ENCODE measurements at regions not wholly inside any gene's neighbourhood (a gene's known extent, or its start where the extent isn't known, plus 50 kb on each side); places are given as distances from the start of the nearest gene placed in this dataset.

GRCh38 chr5:125970631-125971307 lies 452.4 kb upstream of the GRAMD2B start:
- TF ChIP-seq, protein P1, sequence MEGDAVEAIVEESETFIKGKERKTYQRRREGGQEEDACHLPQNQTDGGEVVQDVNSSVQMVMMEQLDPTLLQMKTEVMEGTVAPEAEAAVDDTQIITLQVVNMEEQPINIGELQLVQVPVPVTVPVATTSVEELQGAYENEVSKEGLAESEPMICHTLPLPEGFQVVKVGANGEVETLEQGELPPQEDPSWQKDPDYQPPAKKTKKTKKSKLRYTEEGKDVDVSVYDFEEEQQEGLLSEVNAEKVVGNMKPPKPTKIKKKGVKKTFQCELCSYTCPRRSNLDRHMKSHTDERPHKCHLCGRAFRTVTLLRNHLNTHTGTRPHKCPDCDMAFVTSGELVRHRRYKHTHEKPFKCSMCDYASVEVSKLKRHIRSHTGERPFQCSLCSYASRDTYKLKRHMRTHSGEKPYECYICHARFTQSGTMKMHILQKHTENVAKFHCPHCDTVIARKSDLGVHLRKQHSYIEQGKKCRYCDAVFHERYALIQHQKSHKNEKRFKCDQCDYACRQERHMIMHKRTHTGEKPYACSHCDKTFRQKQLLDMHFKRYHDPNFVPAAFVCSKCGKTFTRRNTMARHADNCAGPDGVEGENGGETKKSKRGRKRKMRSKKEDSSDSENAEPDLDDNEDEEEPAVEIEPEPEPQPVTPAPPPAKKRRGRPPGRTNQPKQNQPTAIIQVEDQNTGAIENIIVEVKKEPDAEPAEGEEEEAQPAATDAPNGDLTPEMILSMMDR (IDR thresholded peaks at IDR 0.05; ENCODE audit: control insufficient read depth, extremely low read depth, insufficient read depth), result no peak
- no peak for DNase-seq (ENCODE audit: low read depth)
- H3K4me3 ChIP-seq (ENCODE audit: low read depth, low read length), result no peak overlapping the region

DNA sequence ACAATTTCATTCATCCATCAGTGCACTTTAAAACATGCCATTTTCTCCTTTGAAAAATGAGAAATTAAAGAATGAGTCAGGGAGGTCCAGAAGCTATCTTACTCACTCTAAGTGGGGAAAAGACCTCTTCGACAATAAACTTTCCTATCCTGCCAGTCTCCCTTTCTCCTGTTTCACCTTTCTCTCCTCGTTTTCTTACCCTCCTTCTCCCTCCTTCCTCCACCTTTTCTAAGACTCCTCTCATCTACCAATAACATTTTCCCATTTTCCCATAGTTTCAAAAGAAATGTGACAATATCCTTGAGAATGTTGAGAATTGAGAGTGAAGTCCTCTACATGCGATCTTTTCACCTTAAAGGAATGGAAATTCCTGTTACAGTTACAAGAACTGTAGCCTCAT lies 450.5 kb upstream of the GRAMD2B start:
- no peak overlapping the region for H3K4me3 ChIP-seq (ENCODE audit: low read depth, low read length)
- TF ChIP-seq, protein P1 (IDR thresholded peaks at IDR 0.05; ENCODE audit: control insufficient read depth, extremely low read depth, insufficient read depth), result no peak
- DNase-seq (ENCODE audit: low read depth), result no peak

GRCh38 chr5:125974679-125975078 lies 448.5 kb upstream of the GRAMD2B start:
- TF ChIP-seq, protein P1 (IDR thresholded peaks at IDR 0.05; ENCODE audit: control insufficient read depth, extremely low read depth, insufficient read depth), result no peak
- no peak for DNase-seq (ENCODE audit: low read depth)
- H3K4me3 ChIP-seq (ENCODE audit: low read depth, low read length), result no peak overlapping the region

DNA sequence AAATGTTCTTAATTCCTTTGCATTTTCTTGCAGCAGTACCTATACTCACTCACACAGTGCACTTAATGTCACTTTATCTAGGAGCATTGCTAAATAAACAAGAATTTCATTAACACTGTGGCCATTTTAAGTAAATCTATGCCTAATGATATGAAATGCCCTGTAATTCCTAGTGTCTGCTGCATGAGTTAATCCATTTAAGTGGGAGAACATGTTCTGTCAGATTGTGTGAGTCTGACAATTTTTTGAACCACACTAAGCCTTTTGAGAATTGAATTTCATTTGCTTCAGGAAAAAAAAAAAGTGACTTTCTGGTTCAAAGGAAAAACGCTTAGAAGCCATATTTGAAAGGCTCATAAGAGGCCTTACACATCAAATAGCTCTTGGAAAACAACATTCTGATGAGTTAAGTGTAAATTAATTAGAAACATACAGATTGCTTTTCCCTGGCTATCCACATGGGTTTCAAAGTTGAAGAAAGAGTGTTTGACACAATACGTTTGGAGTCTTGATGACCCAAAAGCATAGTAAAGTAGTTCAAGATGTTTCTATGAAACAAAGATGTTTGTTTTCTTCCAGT lies 446.7 kb upstream of the GRAMD2B start:
- no peak overlapping the region for H3K4me3 ChIP-seq (ENCODE audit: low read depth, low read length)
- DNase-seq (ENCODE audit: low read depth), result no peak
- TF ChIP-seq, protein P1 (IDR thresholded peaks at IDR 0.05; ENCODE audit: control insufficient read depth, extremely low read depth, insufficient read depth), result no peak

- TF ChIP-seq, protein P1 (IDR thresholded peaks at IDR 0.05; ENCODE audit: control insufficient read depth, extremely low read depth, insufficient read depth), result no peak
- no peak overlapping the region for H3K4me3 ChIP-seq (ENCODE audit: low read depth, low read length)
- no peak for DNase-seq (ENCODE audit: low read depth)
These were observed 445.2 kb upstream of the GRAMD2B start for GRCh38 chr5:125978015-125978414.

GRCh38 chr5:125979636-125980035 lies 443.6 kb upstream of the GRAMD2B start:
- TF ChIP-seq, protein P1 (IDR thresholded peaks at IDR 0.05; ENCODE audit: control insufficient read depth, extremely low read depth, insufficient read depth), result no peak
- H3K4me3 ChIP-seq (ENCODE audit: low read depth, low read length), result no peak overlapping the region
- DNase-seq (ENCODE audit: low read depth), result no peak

- DNase-seq (ENCODE audit: low read depth), result no peak
- TF ChIP-seq, protein P1 (IDR thresholded peaks at IDR 0.05; ENCODE audit: control insufficient read depth, extremely low read depth, insufficient read depth), result no peak
- no peak overlapping the region for H3K4me3 ChIP-seq (ENCODE audit: low read depth, low read length)
These were observed 442.2 kb upstream of the GRAMD2B start for GRCh38 chr5:125981016-125981415.

Measured in LNCaP clone FGC (cell line).